ENCODE measurements at regions not wholly inside any gene's neighbourhood (a gene's known extent, or its start where the extent isn't known, plus 50 kb on each side); places are given as distances from the start of the nearest gene placed in this dataset.

- TF ChIP-seq CTCF (IDR thresholded peaks at IDR 0.05), result no peak
These were observed 89.7 kb upstream of the SHANK2 start for GRCh38 chr11:71342116-71342515.

- TF ChIP-seq CTCF (IDR thresholded peaks at IDR 0.05), result no peak
These were observed 89.2 kb upstream of the SHANK2 start for GRCh38 chr11:71341596-71341995.

- TF ChIP-seq CTCF (IDR thresholded peaks at IDR 0.05), result no peak
These were observed 88.8 kb upstream of the SHANK2 start for GRCh38 chr11:71341173-71341572.

GRCh38 chr11:71340086-71340606, 87.8 kb upstream of the SHANK2 start:
- no peak for TF ChIP-seq CTCF (IDR thresholded peaks at IDR 0.05)

- TF ChIP-seq CTCF (IDR thresholded peaks at IDR 0.05), result no peak
These were observed 87.1 kb upstream of the SHANK2 start for GRCh38 chr11:71339396-71339881.

GRCh38 chr11:71338801-71339395, 86.5 kb upstream of the SHANK2 start:
- TF ChIP-seq CTCF (IDR thresholded peaks at IDR 0.05), result no peak

- no peak for TF ChIP-seq CTCF (IDR thresholded peaks at IDR 0.05)
These were observed 84.8 kb upstream of the SHANK2 start for GRCh38 chr11:71336996-71337754.
